Thymus (tissue), 11 donors: ENCODE measurements at regions not wholly inside any gene's neighbourhood (a gene's known extent, or its start where the extent isn't known, plus 50 kb on each side); places are given as distances from the start of the nearest gene placed in this dataset.

ENCODE experiments used
- DNase-seq, 9 donors: peaks; one replicate each; pipeline ENCODE4 v3.0.0-alpha.2; 2013; ENCODE audit warnings: low spot score in 9 of 9, low read depth in 6 of 9, missing footprints in 1 of 9
- H3K27ac ChIP-seq, 2 donors: one replicate each; pipeline ENCODE4 v1.5.1; 2013; ENCODE audit warnings: control low read depth in 1 of 2, low read depth in 1 of 2, low read length in 1 of 2, mild to moderate bottlenecking in 1 of 2, moderate library complexity in 1 of 2
- H3K27me3 ChIP-seq, 2 donors: one replicate each; pipeline ENCODE4 v1.5.1; 2013; ENCODE audit warnings: low read length in 1 of 2; ENCODE audit not compliant: control insufficient read depth in 2 of 2, insufficient read depth in 1 of 2
- H3K36me3 ChIP-seq, 2 donors: one replicate each; pipeline ENCODE4 v1.5.1; 2013; ENCODE audit warnings: low read length in 1 of 2, mild to moderate bottlenecking in 1 of 2, moderate library complexity in 1 of 2; ENCODE audit not compliant: control insufficient read depth in 2 of 2, insufficient read depth in 2 of 2
- H3K4me1 ChIP-seq, 2 donors: one replicate each; pipeline ENCODE4 v1.5.1; 2013; ENCODE audit warnings: low read length in 2 of 2; ENCODE audit not compliant: control insufficient read depth in 2 of 2, insufficient read depth in 2 of 2
- H3K4me3 ChIP-seq, 2 donors: one replicate each; pipeline ENCODE4 v1.5.1; 2013; ENCODE audit warnings: low read length in 2 of 2, control low read depth in 1 of 2, mild to moderate bottlenecking in 1 of 2
- H3K9me3 ChIP-seq, 2 donors: one replicate each; pipeline ENCODE4 v1.5.1; 2013; ENCODE audit warnings: low read length in 1 of 2, mild to moderate bottlenecking in 1 of 2; ENCODE audit not compliant: control insufficient read depth in 2 of 2, insufficient read depth in 1 of 2
- WGBS: extraction: QIAGEN DNeasy Blood & Tissue Kit; methylation state at CpG from one replicate; pipeline ENCODE4 v1.1.7; 2013; 5-methylcytosine and 5-hydroxymethylcytosine counted together
- donor health status: healthy.

GRCh38 chr3:193787496-193787870 is 194.5 kb downstream of the OPA1 start:
- 91% methylated on average over 12 of the region's 12 CpGs for WGBS
- no peak for DNase-seq
- no peak overlapping the region for H3K27ac ChIP-seq
- H3K4me1 ChIP-seq = no peaks in the 10 kb centered on the region
- H3K36me3 ChIP-seq = no peaks in the 10 kb centered on the region
- H3K9me3 ChIP-seq = no peaks in the 10 kb centered on the region
- no peak overlapping the region for H3K4me3 ChIP-seq
- peaks cover 0 to 3% of the 10 kb centered on the region in 2 donors for H3K27me3 ChIP-seq

GRCh38 chr3:193788189-193788991 is 195.4 kb downstream of the OPA1 start:
- DNase-seq = peak in 6 of 9 donors; percentile 11 to 49 (median 17)
- 45% methylated on average over 15 of the region's 15 CpGs for WGBS
- Histone ChIP-seq H3K4me1 (no peaks in the 10 kb centered on the region), H3K27me3 (peaks cover 0 to 3% of the 10 kb centered on the region in 2 donors), H3K36me3 (no peaks in the 10 kb centered on the region), H3K4me3 (no peak overlapping the region), H3K9me3 (no peaks in the 10 kb centered on the region), H3K27ac (no peak overlapping the region)

GRCh38 chr3:193789455-193789854 is 196.4 kb downstream of the OPA1 start:
- H3K27me3 ChIP-seq = peaks cover 0 to 3% of the 10 kb centered on the region in 2 donors
- no peaks in the 10 kb centered on the region for H3K4me1 ChIP-seq
- H3K27ac ChIP-seq = no peak overlapping the region
- H3K4me3 ChIP-seq = no peak overlapping the region
- H3K9me3 ChIP-seq = no peaks in the 10 kb centered on the region
- H3K36me3 ChIP-seq = no peaks in the 10 kb centered on the region
- 95% methylated on average over 1 of the region's 1 CpG for WGBS
- DNase-seq = no peak

- DNase-seq = no peak
- H3K4me3 ChIP-seq = no peak overlapping the region
- H3K27me3 ChIP-seq = peaks cover 0 to 3% of the 10 kb centered on the region in 2 donors
- no peaks in the 10 kb centered on the region for H3K4me1 ChIP-seq
- H3K9me3 ChIP-seq = no peaks in the 10 kb centered on the region
- no peaks in the 10 kb centered on the region for H3K36me3 ChIP-seq
- WGBS = 95% methylated on average over 4 of the region's 4 CpGs
- H3K27ac ChIP-seq = no peak overlapping the region
Observed at GRCh38 chr3:193790086-193790990, 197.3 kb downstream of the OPA1 start.

GRCh38 chr3:193791041-193792032 is 198.3 kb downstream of the OPA1 start:
- H3K36me3 ChIP-seq = no peaks in the 10 kb centered on the region
- no peak overlapping the region for H3K4me3 ChIP-seq
- peaks cover 0 to 3% of the 10 kb centered on the region in 2 donors for H3K27me3 ChIP-seq
- 86% methylated on average over 17 of the region's 17 CpGs for WGBS
- no peaks in the 10 kb centered on the region for H3K9me3 ChIP-seq
- no peaks in the 10 kb centered on the region for H3K4me1 ChIP-seq
- H3K27ac ChIP-seq = no peak overlapping the region
- DNase-seq = no peak

- H3K36me3 ChIP-seq = no peaks in the 10 kb centered on the region
- no peak overlapping the region for H3K27ac ChIP-seq
- no peak for DNase-seq
- peaks cover 0 to 3% of the 10 kb centered on the region in 2 donors for H3K27me3 ChIP-seq
- no peaks in the 10 kb centered on the region for H3K9me3 ChIP-seq
- H3K4me1 ChIP-seq = peaks cover 0 to 3% of the 10 kb centered on the region in 2 donors
- 98% methylated on average over 7 of the region's 7 CpGs for WGBS
- H3K4me3 ChIP-seq = no peak overlapping the region
Observed at GRCh38 chr3:193793123-193793522, 200.1 kb downstream of the OPA1 start.

GRCh38 chr3:193794002-193794881 is 201.2 kb downstream of the OPA1 start:
- WGBS = 76% methylated on average over 11 of the region's 11 CpGs
- DNase-seq = no peak
- H3K4me1 ChIP-seq = peaks cover 0 to 3% of the 10 kb centered on the region in 2 donors
- H3K9me3 ChIP-seq = no peaks in the 10 kb centered on the region
- H3K4me3 ChIP-seq = no peak overlapping the region
- H3K36me3 ChIP-seq = no peaks in the 10 kb centered on the region
- no peaks in the 10 kb centered on the region for H3K27me3 ChIP-seq
- no peak overlapping the region for H3K27ac ChIP-seq
